ENCODE measurements at regions not wholly inside any gene's neighbourhood (a gene's known extent, or its start where the extent isn't known, plus 50 kb on each side); places are given as distances from the start of the nearest gene placed in this dataset.
"Not testable (repeated sequence)": the region's sequence is repeated elsewhere in the genome, so short reads cannot be mapped to it uniquely, and the experiment has no call there.

GRCh38 chr17:47066841-47067682 lies 88.0 kb upstream of the RPRML start:
- FAIRE-seq (peak; percentile 48), DNase-seq (ENCODE audit: low spot score) (peak; percentile 95)

GRCh38 chr17:47066095-47066494 lies 87.0 kb upstream of the RPRML start:
- FAIRE-seq, result no peak
- DNase-seq (ENCODE audit: low spot score), result no peak

GRCh38 chr17:47064684-47065083 lies 85.6 kb upstream of the RPRML start:
- FAIRE-seq, result no peak

GRCh38 chr17:47063475-47063874 lies 84.4 kb upstream of the RPRML start:
- FAIRE-seq (no peak), DNase-seq (ENCODE audit: low spot score) (no peak)

More at GRCh38 chr17:47064684-47065083, 85.6 kb upstream of the RPRML start:
- DNase-seq (ENCODE audit: low spot score), result no peak

GRCh38 chr17:47062851-47063250 lies 83.8 kb upstream of the RPRML start:
- not testable (repeated sequence) for FAIRE-seq; DNase-seq (ENCODE audit: low spot score)

- not testable (repeated sequence) for FAIRE-seq; DNase-seq (ENCODE audit: low spot score)
These were observed 81.0 kb upstream of the RPRML start for GRCh38 chr17:47060005-47060404.

- FAIRE-seq, result no peak
- no peak for DNase-seq (ENCODE audit: low spot score)
These were observed 78.8 kb upstream of the RPRML start for GRCh38 chr17:47057830-47058229.

- not testable (repeated sequence) for DNase-seq (ENCODE audit: low spot score); FAIRE-seq
These were observed 78.2 kb upstream of the RPRML start for GRCh38 chr17:47057279-47057678.

- not testable (repeated sequence) for FAIRE-seq; DNase-seq (ENCODE audit: low spot score)
These were observed 77.6 kb upstream of the RPRML start for GRCh38 chr17:47056687-47057086.

Data from urothelium cell line (cell line).